Activated CD4-positive, alpha-beta memory T cell treated with anti-CD3 and anti-CD28 coated beads, Interleukin-2, amount 10 ng/mL, durations not matched to agents 7 days and 5 days (primary cell): ENCODE measurements at regions not wholly inside any gene's neighbourhood (a gene's known extent, or its start where the extent isn't known, plus 50 kb on each side); places are given as distances from the start of the nearest gene placed in this dataset.
A peak's percentile ranks its signal among the peaks of the same experiment; 100 is the strongest.
"Not testable (repeated sequence)": the region's sequence is repeated elsewhere in the genome, so short reads cannot be mapped to it uniquely, and the experiment has no call there.

Experiments used
- CTCF ChIA-PET: fragments of 350-600 bp; sonication (Branson Sonifier 250); formaldehyde crosslinking; loops from one replicate; lab custom pipeline; 2021; ENCODE audit warnings: antibody characterized with exemption, inconsistent platforms; lab: Charles Lee
- POLR2A ChIA-PET: fragments of 350-600 bp; sonication (Branson Sonifier 250); formaldehyde crosslinking; loops from one replicate; lab custom pipeline; 2021; ENCODE audit warnings: antibody characterized with exemption; lab: Charles Lee
- DNase-seq: peaks from one replicate; pipeline ENCODE4 v3.0.0-alpha.2; 2020
- H3K27ac Mint-ChIP-seq: one replicate; pipeline ENCODE4 v1.8.0; 2021; ENCODE audit warnings: mild to moderate bottlenecking, mixed read lengths
- H3K27me3 Mint-ChIP-seq: one replicate; pipeline ENCODE4 v1.8.0; 2021; ENCODE audit warnings: mixed read lengths
- H3K36me3 Mint-ChIP-seq: one replicate; pipeline ENCODE4 v1.8.0; 2021; ENCODE audit warnings: low read depth, mixed read lengths
- H3K4me1 Mint-ChIP-seq: one replicate; pipeline ENCODE4 v1.8.0; 2021; ENCODE audit warnings: mixed read lengths
- H3K4me3 Mint-ChIP-seq: one replicate; pipeline ENCODE4 v1.8.0; 2021; ENCODE audit warnings: mild to moderate bottlenecking, mixed read lengths
- H3K9me3 Mint-ChIP-seq: one replicate; pipeline ENCODE4 v1.8.0; 2021; ENCODE audit warnings: mixed read lengths

GRCh38 chr1:146654763-146655162, 283.4 kb upstream of the NBPF12 start:
- DNase-seq, H3K27ac Mint-ChIP-seq, CTCF ChIA-PET, H3K36me3 Mint-ChIP-seq, H3K27me3 Mint-ChIP-seq, POLR2A ChIA-PET, H3K4me3 Mint-ChIP-seq, H3K4me1 Mint-ChIP-seq, H3K9me3 Mint-ChIP-seq: not testable (repeated sequence)

GRCh38 chr1:146645978-146646604, 292.0 kb upstream of the NBPF12 start:
- H3K4me3 Mint-ChIP-seq, H3K27me3 Mint-ChIP-seq, H3K36me3 Mint-ChIP-seq, POLR2A ChIA-PET, CTCF ChIA-PET, H3K4me1 Mint-ChIP-seq, DNase-seq, H3K27ac Mint-ChIP-seq, H3K9me3 Mint-ChIP-seq: not testable (repeated sequence)

GRCh38 chr1:146641534-146641933, 296.6 kb upstream of the NBPF12 start:
- H3K4me1 Mint-ChIP-seq, H3K27me3 Mint-ChIP-seq, POLR2A ChIA-PET, H3K27ac Mint-ChIP-seq, H3K36me3 Mint-ChIP-seq, H3K9me3 Mint-ChIP-seq, H3K4me3 Mint-ChIP-seq, DNase-seq, CTCF ChIA-PET: not testable (repeated sequence)

DNA sequence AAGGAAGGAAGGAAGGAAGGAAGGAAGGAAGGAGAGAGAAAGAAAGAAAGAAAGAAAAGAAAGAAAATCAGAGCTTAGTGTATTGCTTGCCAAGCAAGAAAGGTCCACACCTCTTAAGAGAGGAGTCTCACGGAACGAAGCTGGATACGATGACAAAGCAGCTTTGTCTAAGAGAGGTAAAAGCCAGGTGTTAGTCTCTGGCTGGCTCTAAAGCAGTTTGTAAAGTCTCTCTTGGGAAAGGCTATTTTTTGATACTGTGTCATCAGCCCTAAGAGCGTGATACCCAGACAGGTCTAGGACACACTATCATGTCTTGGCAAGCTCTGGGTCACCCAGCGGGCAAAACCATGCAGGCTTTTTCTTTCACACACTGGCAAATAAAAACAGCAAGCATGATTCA, 297.5 kb upstream of the NBPF12 start:
- H3K4me3 Mint-ChIP-seq, CTCF ChIA-PET, POLR2A ChIA-PET: not testable (repeated sequence)

DNA sequence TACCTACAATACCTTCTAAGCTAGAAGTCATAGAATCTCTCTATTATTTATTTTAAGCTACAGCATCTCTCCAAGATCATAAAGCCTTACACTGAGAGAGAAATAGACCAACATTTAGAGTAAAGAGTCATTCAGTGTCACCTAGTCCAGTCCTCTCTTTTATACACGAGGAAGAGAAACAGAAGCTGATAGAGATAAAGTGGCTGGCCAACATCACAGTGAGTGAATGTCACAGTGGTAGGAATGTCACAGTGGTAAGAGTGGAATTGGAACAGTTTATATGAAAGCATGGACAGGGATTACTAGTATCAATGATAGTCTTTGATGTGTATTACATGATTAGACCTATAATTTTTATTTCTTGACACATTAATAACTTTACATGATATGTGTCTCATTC, 307.8 kb upstream of the NBPF12 start:
- POLR2A ChIA-PET, H3K27ac Mint-ChIP-seq, H3K4me3 Mint-ChIP-seq, DNase-seq, H3K27me3 Mint-ChIP-seq, H3K4me1 Mint-ChIP-seq, H3K9me3 Mint-ChIP-seq, H3K36me3 Mint-ChIP-seq, CTCF ChIA-PET: not testable (repeated sequence)

More for the DNA sequence above, 297.5 kb upstream of the NBPF12 start:
- not testable (repeated sequence) for H3K36me3 Mint-ChIP-seq, H3K9me3 Mint-ChIP-seq, H3K27me3 Mint-ChIP-seq, H3K27ac Mint-ChIP-seq, DNase-seq, H3K4me1 Mint-ChIP-seq

DNA sequence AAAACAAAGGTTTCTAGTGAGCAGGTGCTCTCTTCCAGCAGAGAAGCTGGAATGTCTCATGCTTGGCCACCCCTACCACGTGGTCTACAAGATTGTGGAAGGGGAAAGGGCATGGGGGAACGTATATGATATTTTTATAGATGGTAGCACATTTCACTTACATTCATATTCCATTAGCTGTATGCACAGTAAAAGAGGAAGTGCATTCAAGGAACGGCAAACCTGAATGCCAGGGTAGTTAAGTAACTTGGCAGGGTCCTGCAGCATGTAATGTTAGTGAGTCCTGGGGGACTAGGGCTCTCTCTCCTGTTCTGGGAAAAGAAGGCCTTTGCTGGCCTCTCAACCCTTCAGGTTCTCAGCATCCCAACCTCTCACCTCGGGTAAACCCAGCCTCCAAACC, 319.5 kb upstream of the NBPF12 start:
- H3K4me1 Mint-ChIP-seq, POLR2A ChIA-PET, DNase-seq, H3K4me3 Mint-ChIP-seq, H3K9me3 Mint-ChIP-seq, H3K27ac Mint-ChIP-seq, CTCF ChIA-PET, H3K27me3 Mint-ChIP-seq, H3K36me3 Mint-ChIP-seq: not testable (repeated sequence)

DNA sequence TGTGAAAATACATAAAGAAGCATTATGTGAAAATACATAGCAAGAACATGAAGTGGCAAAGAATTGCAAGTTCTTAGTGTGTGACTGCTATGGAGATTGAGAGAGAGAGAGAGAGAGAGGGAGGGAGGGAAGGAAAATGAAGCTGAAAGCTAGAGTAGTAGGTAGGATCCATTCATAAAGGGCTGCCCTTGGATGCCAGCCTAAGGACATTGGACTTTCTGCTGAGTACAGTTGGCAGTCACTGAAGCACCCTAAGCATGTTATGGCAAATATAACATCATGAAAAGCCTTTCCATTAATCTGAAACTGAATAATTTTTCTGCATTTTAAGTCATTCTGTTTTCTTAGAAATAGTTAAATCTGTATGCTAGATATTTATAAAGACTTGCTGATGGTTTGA, 333.4 kb upstream of the NBPF12 start:
- not testable (repeated sequence) for H3K27ac Mint-ChIP-seq

DNA sequence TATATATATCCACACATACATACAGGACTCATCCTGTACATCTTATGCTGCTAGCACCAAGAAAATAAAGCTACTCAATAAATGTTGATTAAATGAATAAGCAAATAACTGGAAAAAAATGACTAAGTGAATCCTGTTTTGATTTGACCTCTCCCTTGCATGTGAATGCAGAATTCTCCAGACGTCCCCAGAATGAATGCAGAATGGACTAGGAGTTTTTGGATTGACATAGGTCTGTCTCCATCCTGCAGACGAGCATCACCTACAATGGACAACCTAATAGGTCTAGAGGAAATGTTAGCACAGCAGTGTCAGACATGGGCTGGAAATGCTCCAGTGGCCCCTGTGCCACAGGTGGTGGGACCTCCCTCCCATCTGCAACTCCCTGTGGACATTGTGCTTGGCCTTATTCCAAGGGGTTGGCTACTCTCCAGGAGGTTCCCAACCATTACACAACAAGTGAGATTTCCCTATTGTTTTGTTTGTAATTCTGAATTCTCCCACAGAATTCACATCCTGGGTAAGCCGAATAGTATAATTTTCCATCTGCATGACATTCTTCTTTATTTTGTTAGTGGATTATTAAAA, 337.3 kb upstream of the NBPF12 start:
- H3K27me3 Mint-ChIP-seq, CTCF ChIA-PET, H3K36me3 Mint-ChIP-seq, H3K4me1 Mint-ChIP-seq, H3K4me3 Mint-ChIP-seq, DNase-seq, H3K27ac Mint-ChIP-seq, H3K9me3 Mint-ChIP-seq, POLR2A ChIA-PET: not testable (repeated sequence)

More for the DNA sequence above, 333.4 kb upstream of the NBPF12 start:
- H3K9me3 Mint-ChIP-seq, H3K27me3 Mint-ChIP-seq, POLR2A ChIA-PET, CTCF ChIA-PET, H3K36me3 Mint-ChIP-seq, H3K4me1 Mint-ChIP-seq, H3K4me3 Mint-ChIP-seq, DNase-seq: not testable (repeated sequence)

- POLR2A ChIA-PET, H3K27ac Mint-ChIP-seq, DNase-seq, CTCF ChIA-PET, H3K9me3 Mint-ChIP-seq, H3K4me1 Mint-ChIP-seq, H3K27me3 Mint-ChIP-seq, H3K36me3 Mint-ChIP-seq, H3K4me3 Mint-ChIP-seq: not testable (repeated sequence)
Observed at GRCh38 chr1:146599906-146600305, 338.2 kb upstream of the NBPF12 start.

- not testable (repeated sequence) for H3K27me3 Mint-ChIP-seq, H3K9me3 Mint-ChIP-seq, H3K4me1 Mint-ChIP-seq
Observed at GRCh38 chr1:146581229-146581628, 352.4 kb upstream of the NOTCH2NLA start.

GRCh38 chr1:146567541-146567940, 338.7 kb upstream of the NOTCH2NLA start:
- H3K27me3 Mint-ChIP-seq, DNase-seq, CTCF ChIA-PET, H3K4me3 Mint-ChIP-seq, H3K36me3 Mint-ChIP-seq, POLR2A ChIA-PET, H3K4me1 Mint-ChIP-seq, H3K27ac Mint-ChIP-seq, H3K9me3 Mint-ChIP-seq: not testable (repeated sequence)

More at GRCh38 chr1:146581229-146581628, 352.4 kb upstream of the NOTCH2NLA start:
- H3K4me3 Mint-ChIP-seq, POLR2A ChIA-PET, DNase-seq, H3K27ac Mint-ChIP-seq, H3K36me3 Mint-ChIP-seq, CTCF ChIA-PET: not testable (repeated sequence)

- H3K27ac Mint-ChIP-seq, CTCF ChIA-PET, H3K9me3 Mint-ChIP-seq, H3K27me3 Mint-ChIP-seq, POLR2A ChIA-PET, DNase-seq, H3K36me3 Mint-ChIP-seq, H3K4me1 Mint-ChIP-seq, H3K4me3 Mint-ChIP-seq: not testable (repeated sequence)
Observed at GRCh38 chr1:146558032-146558431, 329.2 kb upstream of the NOTCH2NLA start.

GRCh38 chr1:146556405-146556804, 327.6 kb upstream of the NOTCH2NLA start:
- POLR2A ChIA-PET, H3K4me1 Mint-ChIP-seq, DNase-seq, H3K27ac Mint-ChIP-seq, H3K27me3 Mint-ChIP-seq, CTCF ChIA-PET, H3K4me3 Mint-ChIP-seq, H3K9me3 Mint-ChIP-seq, H3K36me3 Mint-ChIP-seq: not testable (repeated sequence)

GRCh38 chr1:146552414-146552813, 323.6 kb upstream of the NOTCH2NLA start:
- POLR2A ChIA-PET, CTCF ChIA-PET, H3K36me3 Mint-ChIP-seq, DNase-seq, H3K9me3 Mint-ChIP-seq, H3K27me3 Mint-ChIP-seq, H3K4me1 Mint-ChIP-seq, H3K27ac Mint-ChIP-seq: not testable (repeated sequence)
- H3K4me3 Mint-ChIP-seq, result peak overlapping the region; percentile 17
